ENCODE measurements at regions not wholly inside any gene's neighbourhood (a gene's known extent, or its start where the extent isn't known, plus 50 kb on each side); places are given as distances from the start of the nearest gene placed in this dataset.

GRCh38 chr11:45391168-45391850, 105.2 kb upstream of the SYT13 start:
- TF ChIP-seq CTCF (IDR thresholded peaks at IDR 0.05) (no peak), EZH2 (IDR thresholded peaks at IDR 0.05) (no peak), EZH2phosphoT487 (IDR thresholded peaks at IDR 0.05) (no peak)

Data from neural progenitor cell (in vitro differentiated cells).